GM12872 (cell line): ENCODE measurements at regions not wholly inside any gene's neighbourhood (a gene's known extent, or its start where the extent isn't known, plus 50 kb on each side); places are given as distances from the start of the nearest gene placed in this dataset.

ENCODE experiments used
- TF ChIP-seq, protein P1 (sequence below): IDR thresholded peaks from 3 replicates; pipeline ENCODE4 v1.5.1; 2011; ENCODE audit warnings: low read depth, mild to moderate bottlenecking, low read length, moderate library complexity; ENCODE audit not compliant: insufficient read depth

DNA sequence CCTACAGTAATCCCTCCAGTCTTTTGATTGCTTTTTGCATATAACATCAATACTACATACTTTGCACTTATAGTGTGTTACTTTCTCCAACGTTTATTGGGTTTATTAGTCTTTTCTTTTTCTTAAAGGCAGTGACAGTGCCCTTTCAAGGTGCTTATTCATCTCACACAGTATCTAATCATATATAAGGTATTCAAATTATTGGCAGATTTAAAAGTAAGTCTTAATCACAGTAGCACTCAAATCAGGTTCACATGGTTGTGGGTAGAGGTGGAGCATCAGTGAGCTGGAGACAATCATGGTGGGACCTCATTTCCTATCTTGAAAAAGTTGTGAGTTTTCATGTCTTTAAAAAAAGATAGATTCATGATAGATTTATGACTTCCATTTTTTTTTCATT is 706.2 kb downstream of the GALC start:
- TF ChIP-seq, protein P1, sequence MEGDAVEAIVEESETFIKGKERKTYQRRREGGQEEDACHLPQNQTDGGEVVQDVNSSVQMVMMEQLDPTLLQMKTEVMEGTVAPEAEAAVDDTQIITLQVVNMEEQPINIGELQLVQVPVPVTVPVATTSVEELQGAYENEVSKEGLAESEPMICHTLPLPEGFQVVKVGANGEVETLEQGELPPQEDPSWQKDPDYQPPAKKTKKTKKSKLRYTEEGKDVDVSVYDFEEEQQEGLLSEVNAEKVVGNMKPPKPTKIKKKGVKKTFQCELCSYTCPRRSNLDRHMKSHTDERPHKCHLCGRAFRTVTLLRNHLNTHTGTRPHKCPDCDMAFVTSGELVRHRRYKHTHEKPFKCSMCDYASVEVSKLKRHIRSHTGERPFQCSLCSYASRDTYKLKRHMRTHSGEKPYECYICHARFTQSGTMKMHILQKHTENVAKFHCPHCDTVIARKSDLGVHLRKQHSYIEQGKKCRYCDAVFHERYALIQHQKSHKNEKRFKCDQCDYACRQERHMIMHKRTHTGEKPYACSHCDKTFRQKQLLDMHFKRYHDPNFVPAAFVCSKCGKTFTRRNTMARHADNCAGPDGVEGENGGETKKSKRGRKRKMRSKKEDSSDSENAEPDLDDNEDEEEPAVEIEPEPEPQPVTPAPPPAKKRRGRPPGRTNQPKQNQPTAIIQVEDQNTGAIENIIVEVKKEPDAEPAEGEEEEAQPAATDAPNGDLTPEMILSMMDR, result no peak

DNA sequence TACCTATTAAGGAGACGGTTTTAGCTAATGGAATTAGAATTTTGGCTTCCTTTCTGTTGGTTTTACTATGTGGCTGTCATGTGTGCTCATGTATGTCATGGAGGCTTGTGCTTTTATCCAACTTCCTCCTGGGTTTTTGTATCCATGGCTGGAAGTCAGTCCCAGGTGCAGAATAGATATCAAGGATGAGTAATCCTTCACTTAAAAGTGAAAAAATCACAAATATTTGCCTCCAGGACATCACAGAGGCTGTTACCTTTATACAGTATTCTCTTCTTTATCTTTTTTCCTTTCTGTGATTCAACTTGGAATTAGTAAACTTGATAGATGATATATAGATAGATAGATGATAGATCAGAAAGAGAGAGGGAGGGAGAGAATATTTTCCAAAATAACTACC is 706.8 kb downstream of the GALC start:
- TF ChIP-seq, protein P1, result no peak

DNA sequence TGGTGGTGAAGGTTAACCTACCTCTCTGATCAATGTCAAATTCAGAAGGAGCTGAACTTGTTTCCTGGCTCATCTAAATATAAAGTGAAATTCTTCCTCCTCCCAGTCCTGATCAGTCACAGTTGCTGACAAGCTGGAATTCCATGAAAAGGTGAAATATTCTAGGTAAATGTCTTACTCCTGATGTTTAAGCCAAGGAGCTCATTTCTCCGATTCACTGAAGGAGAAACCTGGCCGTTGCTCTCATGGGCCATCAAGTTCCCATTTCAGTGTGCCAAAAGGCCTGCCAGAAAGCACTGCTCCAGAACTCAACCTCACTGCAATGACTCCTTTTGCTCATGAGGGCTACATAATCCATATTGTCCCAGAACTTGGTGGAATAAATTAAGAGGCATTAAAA is 707.5 kb downstream of the GALC start:
- TF ChIP-seq, protein P1, result no peak

DNA sequence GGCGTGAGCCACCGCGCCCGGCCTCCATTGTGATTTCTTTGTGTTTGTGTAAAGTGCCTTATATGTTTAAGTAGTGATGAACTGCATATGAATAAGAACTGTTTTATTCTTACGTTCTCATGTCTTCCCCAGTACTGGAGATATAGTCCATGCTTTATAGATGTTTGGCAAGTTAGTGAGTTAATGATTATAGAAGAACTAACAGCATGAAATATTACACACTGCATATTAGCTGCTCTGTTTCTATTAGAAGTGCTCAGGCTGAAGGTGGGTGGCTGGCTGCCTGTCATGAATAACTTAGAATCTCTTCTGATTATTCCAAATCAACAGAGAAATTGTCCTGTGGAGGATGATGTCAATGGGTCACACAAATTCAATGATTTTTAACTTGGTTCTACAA is 709.4 kb downstream of the GALC start:
- TF ChIP-seq, protein P1, result no peak

DNA sequence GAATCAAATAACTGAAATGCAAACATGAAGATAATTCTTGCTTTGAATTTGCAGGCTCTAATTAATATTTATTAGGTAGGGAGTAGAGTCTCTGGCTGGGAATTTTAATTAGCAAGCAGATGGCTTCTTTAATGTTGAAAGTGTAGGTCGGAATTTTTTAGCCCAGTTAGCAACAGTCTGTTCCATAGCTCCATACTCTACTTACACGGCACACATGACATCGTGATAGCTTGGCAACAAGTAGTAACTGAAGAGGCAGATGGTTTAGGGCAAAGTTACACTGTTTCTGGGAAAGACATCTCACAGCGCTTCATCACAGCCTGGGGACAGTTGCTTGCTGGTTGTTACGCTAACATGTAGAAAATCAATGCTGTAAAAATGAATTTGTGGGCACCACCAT is 710.7 kb downstream of the GALC start:
- TF ChIP-seq, protein P1, result no peak

DNA sequence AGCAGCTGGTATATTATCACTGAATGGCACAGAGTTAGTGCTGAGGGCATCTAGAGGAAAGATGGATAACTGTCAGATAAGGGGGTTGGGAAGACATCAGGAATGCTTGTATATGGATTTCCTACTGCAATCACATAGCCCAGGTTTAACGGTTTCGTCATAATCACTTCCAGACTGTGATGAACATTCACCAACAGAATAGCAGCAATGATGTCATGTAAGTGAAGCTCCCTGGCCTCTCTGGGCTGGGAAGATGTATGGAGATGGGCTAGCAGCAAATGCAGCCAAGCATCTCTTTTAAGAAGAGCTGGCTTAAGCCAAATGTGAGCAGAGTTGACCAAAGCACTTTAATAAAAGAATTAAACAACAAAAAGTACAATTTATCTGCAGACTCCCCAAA is 714.6 kb downstream of the GALC start:
- TF ChIP-seq, protein P1, result no peak

DNA sequence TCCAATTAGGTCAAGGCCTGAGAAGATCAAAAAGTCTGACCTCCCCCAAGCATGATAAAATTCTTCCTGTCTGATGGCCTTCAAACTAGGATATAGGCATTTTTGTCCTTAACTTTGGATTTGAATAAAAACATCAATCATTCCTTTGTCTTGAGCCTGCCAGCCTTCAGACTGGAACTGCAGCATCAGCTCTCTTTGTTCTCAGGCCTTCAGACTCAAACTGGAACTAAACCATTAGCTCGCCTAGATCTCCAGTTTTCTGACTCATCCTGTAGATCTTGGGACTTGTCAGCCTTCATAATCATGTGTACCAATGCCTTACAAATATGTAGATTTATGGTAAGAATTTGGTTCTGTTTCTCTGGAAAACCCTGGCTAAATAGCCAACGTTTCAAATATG is 721.7 kb downstream of the GALC start:
- TF ChIP-seq, protein P1, result no peak

DNA sequence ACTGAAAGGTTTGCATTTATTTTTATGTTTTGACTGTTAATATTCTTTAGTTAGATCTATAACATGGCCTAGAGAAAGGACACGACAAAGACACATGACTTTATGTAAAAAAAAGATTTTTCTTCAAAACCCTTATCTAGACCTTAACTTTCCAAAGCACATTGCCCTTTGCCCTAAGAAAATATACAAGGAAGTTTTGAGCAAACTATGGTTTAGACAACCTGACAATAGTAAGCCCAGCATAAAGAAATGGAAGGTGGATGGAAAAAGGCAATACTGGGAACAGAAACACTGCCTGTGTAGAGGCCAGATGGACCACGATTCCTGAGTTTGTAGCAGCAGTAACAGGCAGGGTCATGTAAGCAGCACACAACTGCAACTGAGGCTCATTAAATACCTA is 724.0 kb downstream of the GALC start:
- TF ChIP-seq, protein P1, result no peak
